ENCODE measurements at regions not wholly inside any gene's neighbourhood (a gene's known extent, or its start where the extent isn't known, plus 50 kb on each side); places are given as distances from the start of the nearest gene placed in this dataset.
A peak's percentile ranks its signal among the peaks of the same experiment; 100 is the strongest.

DNA sequence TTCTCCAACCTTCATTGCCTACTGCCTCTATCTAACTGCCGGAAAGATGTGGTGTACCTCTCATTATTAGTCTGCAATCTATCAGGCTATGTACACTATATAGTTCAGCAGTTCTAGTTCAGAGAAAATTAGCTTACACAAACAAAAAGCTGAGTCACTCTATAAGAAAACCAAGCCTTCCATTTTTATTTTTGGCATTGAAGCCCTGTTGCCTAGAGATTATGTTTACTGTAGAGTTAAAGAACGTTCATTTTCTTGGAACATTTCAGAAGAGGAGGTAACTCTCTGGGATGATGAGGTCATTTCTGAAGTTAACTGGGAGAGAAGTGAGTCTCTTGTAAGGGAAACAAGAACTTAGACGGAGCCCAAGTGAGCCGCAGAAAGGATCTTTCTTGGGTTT, 133.5 kb downstream of the FAM124B start:
- H3K9me1 ChIP-seq (replicated peaks; ENCODE audit: control insufficient read depth, extremely low read depth, insufficient read depth, low read length) = no peaks in the 10 kb centered on the region
- FAIRE-seq = no peak
- no peak overlapping the region for H3K4me3 ChIP-seq (replicated peaks in 1 of 3; ENCODE audit: insufficient read depth in 1 of 3, low read depth in 1 of 3, low read length in 3 of 3)

DNA sequence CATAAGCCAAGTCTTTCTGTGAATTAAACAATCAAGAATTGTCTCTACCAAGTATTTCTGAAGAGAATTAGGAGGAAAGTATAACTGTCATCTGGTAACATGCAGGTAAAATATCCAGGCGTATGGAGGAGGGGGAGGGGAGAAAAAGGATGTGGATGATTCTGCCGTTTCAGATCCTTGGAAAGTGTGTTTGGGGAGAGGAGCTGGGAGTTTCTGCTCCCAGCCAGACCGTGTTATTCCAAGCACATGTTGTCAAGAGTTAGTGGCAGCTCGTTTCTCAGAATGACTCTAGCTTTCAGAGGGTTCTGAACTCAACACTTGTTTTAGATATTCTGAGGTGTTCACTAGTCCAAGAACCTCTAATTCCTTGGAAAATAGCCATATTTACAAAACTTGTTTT, 137.6 kb downstream of the FAM124B start:
- TF ChIP-seq, protein P1, sequence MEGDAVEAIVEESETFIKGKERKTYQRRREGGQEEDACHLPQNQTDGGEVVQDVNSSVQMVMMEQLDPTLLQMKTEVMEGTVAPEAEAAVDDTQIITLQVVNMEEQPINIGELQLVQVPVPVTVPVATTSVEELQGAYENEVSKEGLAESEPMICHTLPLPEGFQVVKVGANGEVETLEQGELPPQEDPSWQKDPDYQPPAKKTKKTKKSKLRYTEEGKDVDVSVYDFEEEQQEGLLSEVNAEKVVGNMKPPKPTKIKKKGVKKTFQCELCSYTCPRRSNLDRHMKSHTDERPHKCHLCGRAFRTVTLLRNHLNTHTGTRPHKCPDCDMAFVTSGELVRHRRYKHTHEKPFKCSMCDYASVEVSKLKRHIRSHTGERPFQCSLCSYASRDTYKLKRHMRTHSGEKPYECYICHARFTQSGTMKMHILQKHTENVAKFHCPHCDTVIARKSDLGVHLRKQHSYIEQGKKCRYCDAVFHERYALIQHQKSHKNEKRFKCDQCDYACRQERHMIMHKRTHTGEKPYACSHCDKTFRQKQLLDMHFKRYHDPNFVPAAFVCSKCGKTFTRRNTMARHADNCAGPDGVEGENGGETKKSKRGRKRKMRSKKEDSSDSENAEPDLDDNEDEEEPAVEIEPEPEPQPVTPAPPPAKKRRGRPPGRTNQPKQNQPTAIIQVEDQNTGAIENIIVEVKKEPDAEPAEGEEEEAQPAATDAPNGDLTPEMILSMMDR (IDR thresholded peaks at IDR 0.05; ENCODE audit: extremely low read depth in 1 of 2, insufficient read depth in 1 of 2, low read depth in 1 of 2, low read length in 2 of 2) = no peak
- TF ChIP-seq FOS (IDR thresholded peaks at IDR 0.05; ENCODE audit: borderline replicate concordance, insufficient read depth, low read length) (no peak), MYC (IDR thresholded peaks at IDR 0.05; ENCODE audit: low read depth, low read length) (no peak), POLR2A (IDR thresholded peaks at IDR 0.05; ENCODE audit: low read depth, low read length) (no peak), GATA2 (IDR thresholded peaks at IDR 0.05; ENCODE audit: insufficient read depth, insufficient read length, low read depth, low read length) (no peak), POLR2AphosphoS5 (IDR thresholded peaks at IDR 0.05; ENCODE audit: insufficient read depth, low read depth, low read length) (no peak)
- CTCF ChIA-PET = no interaction called here
- Histone ChIP-seq H3K9me3 (replicated peaks; ENCODE audit: control insufficient read depth, insufficient read depth, low read length) (no peaks in the 10 kb centered on the region), H3K9me1 (replicated peaks; ENCODE audit: control insufficient read depth, extremely low read depth, insufficient read depth, low read length) (no peaks in the 10 kb centered on the region), H3K4me3 (replicated peaks in 1 of 3; ENCODE audit: insufficient read depth in 1 of 3, low read depth in 1 of 3, low read length in 3 of 3) (no peak overlapping the region), H3K9ac (replicated peaks; ENCODE audit: extremely low read depth, insufficient read depth, low read length) (no peak overlapping the region), H3K4me2 (ENCODE audit: insufficient read depth, low read length) (no peak overlapping the region), H3K27ac (ENCODE audit: insufficient read depth, low read depth, low read length) (no peak overlapping the region), H4K20me1 (replicated peaks; ENCODE audit: control insufficient read depth, extremely low read depth, insufficient read depth, low read length) (no peaks in the 10 kb centered on the region), H2AFZ (ENCODE audit: low read depth, low read length) (no peak overlapping the region), H3K36me3 (ENCODE audit: control insufficient read depth in 2 of 2, extremely low read depth in 1 of 2, insufficient read depth in 2 of 2, low read length in 2 of 2) (no peaks in the 10 kb centered on the region), H3K4me1 (ENCODE audit: control insufficient read depth, extremely low read depth, insufficient read depth, low read length) (no peaks in the 10 kb centered on the region), H3K79me2 (ENCODE audit: control insufficient read depth, insufficient read depth, low read length) (no peaks in the 10 kb centered on the region), H3K27me3 (ENCODE audit: control insufficient read depth in 2 of 2, insufficient read depth in 2 of 2, low read length in 2 of 2) (peaks cover 3% of the 10 kb centered on the region in 2 experiments)
- intact Hi-C loops (cut with micrococcal nuclease) = no loop called here
- DNase-seq (ENCODE audit: low read depth, low spot score) = no peak
- POLR2A ChIA-PET = no interaction called here
- dilution Hi-C loops (cut with MboI; ENCODE audit: extremely low pct_ligation_motif_present, low sequenced_read_pairs) = no loop called here
- no TSS peak for BruUV-seq (replicated peaks)
- no peak for FAIRE-seq

More for the DNA sequence above, 133.5 kb downstream of the FAM124B start:
- intact Hi-C loops (cut with micrococcal nuclease) (no loop called here), dilution Hi-C loops (cut with MboI; ENCODE audit: extremely low pct_ligation_motif_present, low sequenced_read_pairs) (no loop called here)
- peaks cover 2 to 9% of the 10 kb centered on the region in 2 experiments for H3K27me3 ChIP-seq (ENCODE audit: control insufficient read depth in 2 of 2, insufficient read depth in 2 of 2, low read length in 2 of 2)
- H3K79me2 ChIP-seq (ENCODE audit: control insufficient read depth, insufficient read depth, low read length) = no peaks in the 10 kb centered on the region
- H3K27ac ChIP-seq (ENCODE audit: insufficient read depth, low read depth, low read length) = no peak overlapping the region
- H3K9ac ChIP-seq (replicated peaks; ENCODE audit: extremely low read depth, insufficient read depth, low read length) = no peak overlapping the region
- TF ChIP-seq EZH2 (IDR thresholded peaks at IDR 0.05; ENCODE audit: borderline replicate concordance, low read depth, low read length, severe bottlenecking) (no peak), GATA2 (IDR thresholded peaks at IDR 0.05; ENCODE audit: insufficient read depth, insufficient read length, low read depth, low read length) (no peak), MYC (IDR thresholded peaks at IDR 0.05; ENCODE audit: low read depth, low read length) (no peak), POLR2AphosphoS5 (IDR thresholded peaks at IDR 0.05; ENCODE audit: insufficient read depth, low read depth, low read length) (no peak), JUN (IDR thresholded peaks at IDR 0.05; ENCODE audit: borderline replicate concordance, insufficient read depth, insufficient read length, low read depth) (peak; percentile 33)
- ChIA-PET CTCF (interaction anchor here (0.7 to 1.8 kb wide), 3 partner anchors 10 to 275 kb away, joined by 3 to 6 read pairs (median 3); no protein-coding TSS in a partner anchor), POLR2A (interaction anchor here (0.7 kb wide), 1 partner anchor 201 kb away, joined by 3 read pairs; no protein-coding TSS in a partner anchor)
- no peaks in the 10 kb centered on the region for H3K36me3 ChIP-seq (ENCODE audit: control insufficient read depth in 2 of 2, extremely low read depth in 1 of 2, insufficient read depth in 2 of 2, low read length in 2 of 2)
- no peaks in the 10 kb centered on the region for H4K20me1 ChIP-seq (replicated peaks; ENCODE audit: control insufficient read depth, extremely low read depth, insufficient read depth, low read length)
- no peaks in the 10 kb centered on the region for H3K9me3 ChIP-seq (replicated peaks; ENCODE audit: control insufficient read depth, insufficient read depth, low read length)
- no peaks in the 10 kb centered on the region for H3K4me1 ChIP-seq (ENCODE audit: control insufficient read depth, extremely low read depth, insufficient read depth, low read length)
- DNase-seq (ENCODE audit: low read depth, low spot score) = peak; percentile 18
- H2AFZ ChIP-seq (ENCODE audit: low read depth, low read length) = no peak overlapping the region
- no TSS peak for BruUV-seq (replicated peaks)
- H3K4me2 ChIP-seq (ENCODE audit: insufficient read depth, low read length) = no peak overlapping the region

Measured in endothelial cell of umbilical vein (primary cell).